Calu3 (cell line): ENCODE measurements at regions not wholly inside any gene's neighbourhood (a gene's known extent, or its start where the extent isn't known, plus 50 kb on each side); places are given as distances from the start of the nearest gene placed in this dataset.

Experiments used
- BruUV-seq: library from RNA; stranded (reverse); fragments of 400-500 nt; replicated peaks from 2 replicates; lab custom pipeline; 2021; lab: Mats Ljungman, UMichigan
- CTCF ChIA-PET: fragments of 300-600 bp; sonication (Branson Sonifier 250); formaldehyde crosslinking; loops from one replicate; lab custom pipeline; 2022; ENCODE audit warnings: antibody characterized with exemption; lab: Charles Lee
- DNase-seq: peaks from one replicate; pipeline ENCODE4 v3.0.0; 2022
- H3K27ac Mint-ChIP-seq: one replicate; pipeline ENCODE4 v1.8.0; 2022; ENCODE audit warnings: mixed read lengths; ENCODE audit not compliant: unreplicated experiment
- H3K27me3 Mint-ChIP-seq: one replicate; pipeline ENCODE4 v1.8.0; 2022; ENCODE audit warnings: mixed read lengths; ENCODE audit not compliant: unreplicated experiment
- H3K36me3 Mint-ChIP-seq: one replicate; pipeline ENCODE4 v1.8.0; 2022; ENCODE audit warnings: mild to moderate bottlenecking, moderate library complexity, mixed read lengths; ENCODE audit not compliant: insufficient read depth, unreplicated experiment
- H3K4me1 Mint-ChIP-seq: one replicate; pipeline ENCODE4 v1.8.0; 2022; ENCODE audit warnings: mild to moderate bottlenecking, low read depth, mixed read lengths; ENCODE audit not compliant: unreplicated experiment
- H3K4me3 Mint-ChIP-seq: one replicate; pipeline ENCODE4 v1.8.0; 2022; ENCODE audit warnings: mild to moderate bottlenecking, low read depth, moderate library complexity, mixed read lengths; ENCODE audit not compliant: unreplicated experiment
- H3K9me3 Mint-ChIP-seq: one replicate; pipeline ENCODE4 v1.8.0; 2022; ENCODE audit warnings: low read depth, mixed read lengths; ENCODE audit not compliant: unreplicated experiment
- intact Hi-C: fragments of 100-400 bp; cut with micrococcal nuclease; formaldehyde crosslinking; loops from one replicate; pipeline ENCODE4 v1.10.0; 2022; ENCODE audit not compliant: unreplicated experiment
- TF ChIP-seq, protein P1 (sequence below): fragments of 200-600 bp; IDR thresholded peaks from one replicate; pipeline ENCODE4 v1.8.0; 2022; ENCODE audit warnings: antibody characterized with exemption; ENCODE audit not compliant: unreplicated experiment

GRCh38 chr18:45381282-45381681, 234.0 kb upstream of the SLC14A2 start:
- Mint-ChIP-seq H3K27me3 (no peaks in the 10 kb centered on the region), H3K4me3 (no peak overlapping the region), H3K9me3 (peaks cover 5% of the 10 kb centered on the region), H3K27ac (no peak overlapping the region), H3K36me3 (no peaks in the 10 kb centered on the region), H3K4me1 (peaks cover under 1% of the 10 kb centered on the region)
- BruUV-seq, result no TSS peak
- no peak for DNase-seq
- intact Hi-C loops, result loop anchor here (10.0 kb wide), 1 partner anchor 706 kb away; no protein-coding TSS in a partner anchor
- TF ChIP-seq, protein P1, sequence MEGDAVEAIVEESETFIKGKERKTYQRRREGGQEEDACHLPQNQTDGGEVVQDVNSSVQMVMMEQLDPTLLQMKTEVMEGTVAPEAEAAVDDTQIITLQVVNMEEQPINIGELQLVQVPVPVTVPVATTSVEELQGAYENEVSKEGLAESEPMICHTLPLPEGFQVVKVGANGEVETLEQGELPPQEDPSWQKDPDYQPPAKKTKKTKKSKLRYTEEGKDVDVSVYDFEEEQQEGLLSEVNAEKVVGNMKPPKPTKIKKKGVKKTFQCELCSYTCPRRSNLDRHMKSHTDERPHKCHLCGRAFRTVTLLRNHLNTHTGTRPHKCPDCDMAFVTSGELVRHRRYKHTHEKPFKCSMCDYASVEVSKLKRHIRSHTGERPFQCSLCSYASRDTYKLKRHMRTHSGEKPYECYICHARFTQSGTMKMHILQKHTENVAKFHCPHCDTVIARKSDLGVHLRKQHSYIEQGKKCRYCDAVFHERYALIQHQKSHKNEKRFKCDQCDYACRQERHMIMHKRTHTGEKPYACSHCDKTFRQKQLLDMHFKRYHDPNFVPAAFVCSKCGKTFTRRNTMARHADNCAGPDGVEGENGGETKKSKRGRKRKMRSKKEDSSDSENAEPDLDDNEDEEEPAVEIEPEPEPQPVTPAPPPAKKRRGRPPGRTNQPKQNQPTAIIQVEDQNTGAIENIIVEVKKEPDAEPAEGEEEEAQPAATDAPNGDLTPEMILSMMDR, result no peak
- CTCF ChIA-PET, result no interaction called here

GRCh38 chr18:45383228-45383627, 232.0 kb upstream of the SLC14A2 start:
- Mint-ChIP-seq H3K27me3 (no peaks in the 10 kb centered on the region), H3K9me3 (no peaks in the 10 kb centered on the region), H3K36me3 (no peaks in the 10 kb centered on the region), H3K27ac (no peak overlapping the region), H3K4me3 (no peak overlapping the region), H3K4me1 (no peaks in the 10 kb centered on the region)
- intact Hi-C loops, result loop anchor here (10.0 kb wide), 1 partner anchor 708 kb away; no protein-coding TSS in a partner anchor
- DNase-seq, result no peak
- no TSS peak for BruUV-seq
- CTCF ChIA-PET, result no interaction called here
- TF ChIP-seq, protein P1, result no peak

DNA sequence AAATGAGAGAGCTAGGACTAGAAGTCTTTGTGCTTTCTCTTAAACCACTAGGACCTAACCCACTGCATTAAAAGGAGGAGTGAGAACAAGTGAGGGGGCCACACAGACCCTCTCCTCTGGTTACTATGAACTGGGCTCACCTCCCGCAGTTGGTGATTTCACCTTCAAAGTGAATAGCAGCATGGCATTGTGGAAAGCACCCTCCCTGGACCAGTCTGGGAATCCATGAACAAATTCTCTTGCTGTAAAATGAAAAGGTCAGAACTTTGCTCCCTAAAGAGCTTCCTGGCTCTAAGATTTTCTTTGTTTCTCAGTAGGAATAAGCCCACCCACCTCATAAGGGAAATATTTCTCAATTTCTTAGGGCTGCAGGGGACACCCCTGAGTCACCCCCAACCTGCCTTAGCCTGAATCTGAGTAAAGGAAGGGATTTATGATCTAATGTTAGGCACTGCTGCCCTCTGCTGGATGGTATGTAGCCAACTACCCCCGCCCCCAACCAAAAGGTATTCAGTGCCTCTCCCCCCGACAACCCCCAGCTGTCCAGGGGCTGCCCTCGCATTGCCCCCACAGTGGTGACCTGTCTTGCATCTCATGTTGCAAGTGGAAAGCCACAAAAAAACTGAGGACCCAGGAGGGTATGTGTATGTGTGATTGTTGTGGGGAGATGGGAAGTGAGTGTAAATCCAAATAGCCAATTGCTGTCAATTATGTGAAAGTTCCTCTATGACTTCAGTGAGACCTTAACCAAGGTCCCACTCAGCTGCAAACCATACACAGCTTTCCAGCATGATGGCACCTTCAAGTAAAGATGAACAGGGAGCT, 230.9 kb upstream of the SLC14A2 start:
- no peak overlapping the region for H3K27ac Mint-ChIP-seq
- no TSS peak for BruUV-seq
- no peaks in the 10 kb centered on the region for H3K27me3 Mint-ChIP-seq

GRCh38 chr18:45384962-45385315, 230.3 kb upstream of the SLC14A2 start:
- CTCF ChIA-PET, result interaction anchor here (0.6 to 1.1 kb wide), 9 partner anchors 23 to 1764 kb away, joined by 3 to 7 read pairs (median 4); no protein-coding TSS in a partner anchor
- TF ChIP-seq, protein P1, result no peak

More for the DNA sequence above, 230.9 kb upstream of the SLC14A2 start:
- H3K9me3 Mint-ChIP-seq, result no peaks in the 10 kb centered on the region
- H3K4me3 Mint-ChIP-seq, result no peak overlapping the region
- CTCF ChIA-PET, result interaction anchor here (0.6 to 1.1 kb wide), 7 partner anchors 22 to 1723 kb away, joined by 3 to 7 read pairs (median 4); no protein-coding TSS in a partner anchor
- peak; percentile 71 for DNase-seq
- TF ChIP-seq, protein P1, result peak; percentile 89
- H3K36me3 Mint-ChIP-seq, result no peaks in the 10 kb centered on the region
- intact Hi-C loops, result loop anchor here (1.0 to 10.0 kb wide), 2 partner anchors 109 to 710 kb away; no protein-coding TSS in a partner anchor
- H3K4me1 Mint-ChIP-seq, result no peaks in the 10 kb centered on the region

More at GRCh38 chr18:45384962-45385315, 230.3 kb upstream of the SLC14A2 start:
- Mint-ChIP-seq H3K27ac (no peak overlapping the region), H3K36me3 (no peaks in the 10 kb centered on the region), H3K27me3 (no peaks in the 10 kb centered on the region), H3K9me3 (no peaks in the 10 kb centered on the region), H3K4me1 (no peaks in the 10 kb centered on the region), H3K4me3 (no peak overlapping the region)
- DNase-seq, result no peak
- intact Hi-C loops, result loop anchor here (1.0 to 10.0 kb wide), 4 partner anchors 110 to 710 kb away; no protein-coding TSS in a partner anchor
- BruUV-seq, result no TSS peak
